ENCODE measurements at regions not wholly inside any gene's neighbourhood (a gene's known extent, or its start where the extent isn't known, plus 50 kb on each side); places are given as distances from the start of the nearest gene placed in this dataset.
"Not testable (repeated sequence)": the region's sequence is repeated elsewhere in the genome, so short reads cannot be mapped to it uniquely, and the experiment has no call there.

GRCh38 chr5:82975396-82975795, 101.8 kb downstream of the TMEM167A start:
- H3K9ac ChIP-seq (ENCODE audit: control insufficient read depth, insufficient read depth, low read length), result no peak overlapping the region
- no peak for TF ChIP-seq NRF1 (conservative IDR thresholded peaks at IDR 0.05; ENCODE audit: low read depth, low read length)
- no peak for TF ChIP-seq ATF7 (IDR thresholded peaks at IDR 0.05; ENCODE audit: low read depth)
- TF ChIP-seq PAX5 (IDR thresholded peaks at IDR 0.05; ENCODE audit: borderline replicate concordance, low read depth, low read length), result no peak
- no peak for TF ChIP-seq RUNX3 (IDR thresholded peaks at IDR 0.05; ENCODE audit: low read length)
- TF ChIP-seq GATAD2B (conservative IDR thresholded peaks at IDR 0.05; ENCODE audit: low read depth), result no peak
- TF ChIP-seq RAD51 (IDR thresholded peaks at IDR 0.05), result no peak
- no peak for TF ChIP-seq ASH2L (IDR thresholded peaks at IDR 0.05; ENCODE audit: borderline replicate concordance, low read depth)
- TF ChIP-seq HCFC1 (IDR thresholded peaks at IDR 0.05; ENCODE audit: low read length), result no peak
- TF ChIP-seq, protein P1, sequence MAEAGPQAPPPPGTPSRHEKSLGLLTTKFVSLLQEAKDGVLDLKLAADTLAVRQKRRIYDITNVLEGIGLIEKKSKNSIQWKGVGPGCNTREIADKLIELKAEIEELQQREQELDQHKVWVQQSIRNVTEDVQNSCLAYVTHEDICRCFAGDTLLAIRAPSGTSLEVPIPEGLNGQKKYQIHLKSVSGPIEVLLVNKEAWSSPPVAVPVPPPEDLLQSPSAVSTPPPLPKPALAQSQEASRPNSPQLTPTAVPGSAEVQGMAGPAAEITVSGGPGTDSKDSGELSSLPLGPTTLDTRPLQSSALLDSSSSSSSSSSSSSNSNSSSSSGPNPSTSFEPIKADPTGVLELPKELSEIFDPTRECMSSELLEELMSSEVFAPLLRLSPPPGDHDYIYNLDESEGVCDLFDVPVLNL (IDR thresholded peaks at IDR 0.05; ENCODE audit: low read depth, low read length), result no peak
- no peak for TF ChIP-seq ZNF274 (IDR thresholded peaks at IDR 0.05; ENCODE audit: insufficient read depth, insufficient read length)
- TF ChIP-seq TARDBP (IDR thresholded peaks at IDR 0.05; ENCODE audit: borderline replicate concordance), result no peak
- no peak for TF ChIP-seq RCOR1 (conservative IDR thresholded peaks at IDR 0.05; ENCODE audit: low read depth, low read length)
- POLR2A ChIA-PET, result no interaction called here
- no peaks in the 10 kb centered on the region for H3K27me3 ChIP-seq (replicated peaks in 1 of 2; ENCODE audit: control insufficient read depth in 2 of 2, insufficient read depth in 2 of 2, low read length in 1 of 2)
- H3K79me2 ChIP-seq (ENCODE audit: control insufficient read depth, insufficient read depth, low read length), result no peaks in the 10 kb centered on the region
- RAD21 ChIA-PET (ENCODE audit: unreplicated experiment), result no interaction called here
- no peak overlapping the region for H2AFZ ChIP-seq (ENCODE audit: control insufficient read depth, low read depth, low read length)
- WGBS (ENCODE audit: insufficient coverage, insufficient replicate concordance, low lambda C conversion rate, missing lambda C conversion rate), result 36% methylated on average over 9 of the region's 9 CpGs
- CTCF ChIA-PET, result no interaction called here
- no peak overlapping the region for H3K27ac ChIP-seq (ENCODE audit: control insufficient read depth, insufficient read depth)
- SMC1A ChIA-PET (ENCODE audit: uncharacterized antibody, unreplicated experiment), result no interaction called here
- ATAC-seq (no peak), FAIRE-seq (no peak), DNase-seq (ENCODE audit: low read depth, low spot score) (no peak)
- H3K4me3 ChIP-seq, result no peak overlapping the region
- BruUV-seq (replicated peaks), result no TSS peak
- in situ Hi-C loops (cut with MboI) (no loop called here), intact Hi-C loops (cut with micrococcal nuclease; ENCODE audit: unreplicated experiment) (no loop called here)
- H4K20me1 ChIP-seq (ENCODE audit: control insufficient read depth, insufficient read depth), result no peaks in the 10 kb centered on the region
- H3K4me2 ChIP-seq (ENCODE audit: control insufficient read depth, insufficient read depth), result no peak overlapping the region
- no peaks in the 10 kb centered on the region for H3K4me1 ChIP-seq (ENCODE audit: control insufficient read depth, insufficient read depth, low read length)
- H3K9me3 ChIP-seq (replicated peaks; ENCODE audit: control insufficient read depth, insufficient read depth, low read length), result no peaks in the 10 kb centered on the region; the same call in 2 of the 3 replicates
- no peaks in the 10 kb centered on the region for H3K36me3 ChIP-seq (ENCODE audit: control insufficient read depth in 2 of 2, insufficient read depth in 2 of 2, low read length in 1 of 2)

DNA sequence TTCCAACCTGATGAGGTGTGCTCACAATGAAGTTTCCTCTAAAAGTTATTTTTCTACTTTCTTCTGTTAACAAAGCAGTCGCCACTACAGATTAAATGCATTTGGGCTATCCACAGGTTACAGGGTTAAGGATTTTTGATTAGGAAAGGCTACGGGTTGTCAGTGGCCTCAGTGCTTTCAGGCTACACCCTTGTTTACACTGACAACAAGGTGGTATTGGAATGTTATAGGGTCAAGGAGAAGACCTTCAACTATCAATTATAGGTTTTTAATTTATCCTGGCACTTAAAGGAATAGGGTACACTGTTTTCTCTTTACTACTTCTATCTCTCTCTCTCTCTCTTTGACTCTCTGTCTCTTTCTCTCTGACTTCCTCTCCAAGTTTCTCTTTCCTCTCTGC, 102.8 kb downstream of the TMEM167A start:
- RAD21 ChIA-PET (ENCODE audit: unreplicated experiment); POLR2A ChIA-PET; H4K20me1 ChIP-seq (ENCODE audit: control insufficient read depth, insufficient read depth); H3K27me3 ChIP-seq (replicated peaks in 1 of 2; ENCODE audit: control insufficient read depth in 2 of 2, insufficient read depth in 2 of 2, low read length in 1 of 2); H3K79me2 ChIP-seq (ENCODE audit: control insufficient read depth, insufficient read depth, low read length); H3K9me3 ChIP-seq (replicated peaks; ENCODE audit: control insufficient read depth, insufficient read depth, low read length); ATAC-seq; H3K4me1 ChIP-seq (ENCODE audit: control insufficient read depth, insufficient read depth, low read length); SMC1A ChIA-PET (ENCODE audit: uncharacterized antibody, unreplicated experiment); intact Hi-C loops (cut with micrococcal nuclease; ENCODE audit: unreplicated experiment); H3K27ac ChIP-seq (ENCODE audit: control insufficient read depth, insufficient read depth); H2AFZ ChIP-seq (ENCODE audit: control insufficient read depth, low read depth, low read length); CTCF ChIA-PET; in situ Hi-C loops (cut with MboI); BruUV-seq (replicated peaks); DNase-seq (ENCODE audit: low read depth, low spot score); FAIRE-seq; H3K36me3 ChIP-seq (ENCODE audit: control insufficient read depth in 2 of 2, insufficient read depth in 2 of 2, low read length in 1 of 2); H3K9ac ChIP-seq (ENCODE audit: control insufficient read depth, insufficient read depth, low read length); H3K4me2 ChIP-seq (ENCODE audit: control insufficient read depth, insufficient read depth); H3K4me3 ChIP-seq: not testable (repeated sequence)
- 77% methylated on average over 2 of the region's 2 CpGs for WGBS (ENCODE audit: insufficient coverage, insufficient replicate concordance, low lambda C conversion rate, missing lambda C conversion rate)

Measured in GM12878 (cell line).